Activated naive CD4-positive, alpha-beta T cell treated with anti-CD3 and anti-CD28 coated beads, Interleukin-2, amount 50 U/mL, for 72 hours (primary cell): ENCODE measurements at regions not wholly inside any gene's neighbourhood (a gene's known extent, or its start where the extent isn't known, plus 50 kb on each side); places are given as distances from the start of the nearest gene placed in this dataset.

Experiments used
- ATAC-seq, 2 donors: fragments of 150-1000 bp; cut with Tn5 transposase; 2 replicates each; pipeline ENCODE4 v1.10.0; 2021; ENCODE audit warnings: mild to moderate bottlenecking in 2 of 2, moderate library complexity in 2 of 2
- DNase-seq, 2 donors: peaks; one replicate each; pipeline ENCODE4 v3.0.0; 2021 to 2022; ENCODE audit warnings: low spot score in 2 of 2
- H3K27ac Mint-ChIP-seq, 2 donors: one replicate each; pipeline ENCODE4 v1.8.0; 2022; ENCODE audit warnings: mild to moderate bottlenecking in 2 of 2, mixed read lengths in 2 of 2
- H3K36me3 Mint-ChIP-seq, 2 donors: one replicate each; pipeline ENCODE4 v1.8.0; 2022; ENCODE audit warnings: mixed read lengths in 2 of 2
- H3K9me3 Mint-ChIP-seq, 2 donors: one replicate each; pipeline ENCODE4 v1.8.0; 2022; ENCODE audit warnings: mixed read lengths in 2 of 2

- Mint-ChIP-seq H3K27ac (no peak overlapping the region), H3K36me3 (peaks cover 0 to 13% of the 10 kb centered on the region in 2 donors), H3K9me3 (peaks cover 5 to 17% of the 10 kb centered on the region in 2 donors)
- ATAC-seq (no peak), DNase-seq (no peak)
Measured at GRCh38 chr3:164524201-164524600, 554.1 kb downstream of the SI start.

GRCh38 chr3:164522073-164522763, 556.1 kb downstream of the SI start:
- DNase-seq (no peak), ATAC-seq (no peak)
- Mint-ChIP-seq H3K36me3 (peaks cover 0 to 13% of the 10 kb centered on the region in 2 donors), H3K9me3 (peaks cover 5 to 17% of the 10 kb centered on the region in 2 donors), H3K27ac (no peak overlapping the region)

- DNase-seq (no peak), ATAC-seq (no peak)
- Mint-ChIP-seq H3K27ac (no peak overlapping the region), H3K36me3 (peaks cover 0 to 13% of the 10 kb centered on the region in 2 donors), H3K9me3 (peaks cover 5 to 17% of the 10 kb centered on the region in 2 donors)
Measured at GRCh38 chr3:164521644-164522043, 556.7 kb downstream of the SI start.

- H3K27ac Mint-ChIP-seq = no peak overlapping the region
- no peak for DNase-seq
Measured at GRCh38 chr3:164521139-164521538, 557.2 kb downstream of the SI start.

GRCh38 chr3:164515256-164515655, 563.0 kb downstream of the SI start:
- DNase-seq (no peak), ATAC-seq (no peak)
- Mint-ChIP-seq H3K27ac (no peak overlapping the region), H3K36me3 (no peaks in the 10 kb centered on the region), H3K9me3 (peaks cover 8 to 9% of the 10 kb centered on the region in 2 donors)

More at GRCh38 chr3:164521139-164521538, 557.2 kb downstream of the SI start:
- H3K36me3 Mint-ChIP-seq = peaks cover 0 to 13% of the 10 kb centered on the region in 2 donors
- ATAC-seq = no peak
- peaks cover 5 to 17% of the 10 kb centered on the region in 2 donors for H3K9me3 Mint-ChIP-seq

GRCh38 chr3:164514576-164514975, 563.7 kb downstream of the SI start:
- Mint-ChIP-seq H3K27ac (no peak overlapping the region), H3K9me3 (peaks cover 8 to 9% of the 10 kb centered on the region in 2 donors), H3K36me3 (no peaks in the 10 kb centered on the region)
- no peak for DNase-seq
- ATAC-seq = no peak

- ATAC-seq = no peak
- no peak for DNase-seq
- no peaks in the 10 kb centered on the region for H3K36me3 Mint-ChIP-seq
- peaks cover 10 to 11% of the 10 kb centered on the region in 2 donors for H3K9me3 Mint-ChIP-seq
- no peak overlapping the region for H3K27ac Mint-ChIP-seq
Measured at GRCh38 chr3:164507886-164508285, 570.4 kb downstream of the SI start.

GRCh38 chr3:164498917-164499316, 579.4 kb downstream of the SI start:
- DNase-seq (no peak), ATAC-seq (no peak)
- Mint-ChIP-seq H3K27ac (no peak overlapping the region), H3K9me3 (peaks cover 0 to 16% of the 10 kb centered on the region in 2 donors), H3K36me3 (no peaks in the 10 kb centered on the region)

GRCh38 chr3:164488893-164489292, 589.4 kb downstream of the SI start:
- no peak overlapping the region for H3K27ac Mint-ChIP-seq

GRCh38 chr3:164486150-164486549, 592.1 kb downstream of the SI start:
- ATAC-seq = no peak
- no peaks in the 10 kb centered on the region for H3K36me3 Mint-ChIP-seq
- peaks cover 12 to 23% of the 10 kb centered on the region in 2 donors for H3K9me3 Mint-ChIP-seq
- H3K27ac Mint-ChIP-seq = no peak overlapping the region
- DNase-seq = no peak

More at GRCh38 chr3:164488893-164489292, 589.4 kb downstream of the SI start:
- DNase-seq = no peak
- Mint-ChIP-seq H3K9me3 (peaks cover 5 to 9% of the 10 kb centered on the region in 2 donors), H3K36me3 (no peaks in the 10 kb centered on the region)
- no peak for ATAC-seq

- ATAC-seq = no peak
- H3K27ac Mint-ChIP-seq = no peak overlapping the region
Measured at GRCh38 chr3:164479978-164480377, 598.3 kb downstream of the SI start.

GRCh38 chr3:164479406-164479805, 598.9 kb downstream of the SI start:
- Mint-ChIP-seq H3K9me3 (peaks cover 20 to 27% of the 10 kb centered on the region in 2 donors), H3K27ac (no peak overlapping the region), H3K36me3 (no peaks in the 10 kb centered on the region)
- no peak for ATAC-seq
- DNase-seq = no peak

More at GRCh38 chr3:164479978-164480377, 598.3 kb downstream of the SI start:
- Mint-ChIP-seq H3K9me3 (peaks cover 20 to 29% of the 10 kb centered on the region in 2 donors), H3K36me3 (no peaks in the 10 kb centered on the region)
- no peak for DNase-seq

GRCh38 chr3:164478323-164478722, 600.0 kb downstream of the SI start:
- H3K27ac Mint-ChIP-seq = no peak overlapping the region
- H3K9me3 Mint-ChIP-seq = peaks cover 16 to 19% of the 10 kb centered on the region in 2 donors
- H3K36me3 Mint-ChIP-seq = no peaks in the 10 kb centered on the region

GRCh38 chr3:164477403-164477802, 600.9 kb downstream of the SI start:
- peaks cover 15 to 17% of the 10 kb centered on the region in 2 donors for H3K9me3 Mint-ChIP-seq
- H3K27ac Mint-ChIP-seq = no peak overlapping the region
- ATAC-seq (no peak), DNase-seq (no peak)
- no peaks in the 10 kb centered on the region for H3K36me3 Mint-ChIP-seq

More at GRCh38 chr3:164478323-164478722, 600.0 kb downstream of the SI start:
- no peak for DNase-seq
- no peak for ATAC-seq

- no peaks in the 10 kb centered on the region for H3K36me3 Mint-ChIP-seq
- H3K9me3 Mint-ChIP-seq = peaks cover 8 to 14% of the 10 kb centered on the region in 2 donors
- H3K27ac Mint-ChIP-seq = no peak overlapping the region
- DNase-seq (no peak), ATAC-seq (no peak)
Measured at GRCh38 chr3:164476631-164477030, 601.7 kb downstream of the SI start.

- DNase-seq (no peak), ATAC-seq (no peak)
- Mint-ChIP-seq H3K36me3 (no peaks in the 10 kb centered on the region), H3K27ac (no peak overlapping the region), H3K9me3 (peaks cover 9 to 13% of the 10 kb centered on the region in 2 donors)
Measured at GRCh38 chr3:164470471-164470870, 607.8 kb downstream of the SI start.

GRCh38 chr3:164468055-164468454, 610.2 kb downstream of the SI start:
- Mint-ChIP-seq H3K9me3 (peaks cover 6 to 17% of the 10 kb centered on the region in 2 donors), H3K36me3 (no peaks in the 10 kb centered on the region), H3K27ac (no peak overlapping the region)
- ATAC-seq (no peak), DNase-seq (no peak)

GRCh38 chr3:164467007-164467406, 611.3 kb downstream of the SI start:
- H3K27ac Mint-ChIP-seq = no peak overlapping the region
- H3K9me3 Mint-ChIP-seq = peaks cover 6 to 17% of the 10 kb centered on the region in 2 donors
- DNase-seq (no peak), ATAC-seq (no peak)
- no peaks in the 10 kb centered on the region for H3K36me3 Mint-ChIP-seq
